Brain pericyte (primary cell): ENCODE measurements at regions not wholly inside any gene's neighbourhood (a gene's known extent, or its start where the extent isn't known, plus 50 kb on each side); places are given as distances from the start of the nearest gene placed in this dataset.
"Not testable (repeated sequence)": the region's sequence is repeated elsewhere in the genome, so short reads cannot be mapped to it uniquely, and the experiment has no call there.

Source experiments
- DNase-seq: peaks from one replicate; pipeline ENCODE4 v3.0.0-alpha.2; 2012; ENCODE audit warnings: low read depth, low spot score

GRCh38 chr11:29166306-29166705 lies 850.5 kb downstream of the KCNA4 start:
- DNase-seq: no peak

- DNase-seq: no peak
Observed at GRCh38 chr11:29163231-29163630, 853.6 kb downstream of the KCNA4 start.

DNA sequence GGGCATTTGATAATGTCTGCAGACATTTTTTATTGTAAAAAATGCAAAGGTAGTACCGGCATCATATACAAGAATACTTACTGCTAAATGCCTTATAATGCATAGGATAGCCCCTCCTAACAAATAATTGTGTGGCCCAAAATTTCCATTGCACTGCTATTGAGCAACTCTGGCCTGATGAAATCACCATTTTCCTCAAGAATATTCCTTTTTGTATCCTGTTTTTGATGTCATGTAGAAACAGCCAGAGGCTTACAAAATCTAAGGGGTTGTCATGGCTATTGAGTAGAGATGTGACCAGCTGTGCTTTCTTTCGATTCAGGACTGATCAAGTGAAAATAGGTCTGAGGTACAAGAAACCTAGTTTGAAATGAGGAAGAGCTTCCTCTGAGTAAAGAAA lies 854.3 kb downstream of the KCNA4 start:
- DNase-seq: no peak

DNA sequence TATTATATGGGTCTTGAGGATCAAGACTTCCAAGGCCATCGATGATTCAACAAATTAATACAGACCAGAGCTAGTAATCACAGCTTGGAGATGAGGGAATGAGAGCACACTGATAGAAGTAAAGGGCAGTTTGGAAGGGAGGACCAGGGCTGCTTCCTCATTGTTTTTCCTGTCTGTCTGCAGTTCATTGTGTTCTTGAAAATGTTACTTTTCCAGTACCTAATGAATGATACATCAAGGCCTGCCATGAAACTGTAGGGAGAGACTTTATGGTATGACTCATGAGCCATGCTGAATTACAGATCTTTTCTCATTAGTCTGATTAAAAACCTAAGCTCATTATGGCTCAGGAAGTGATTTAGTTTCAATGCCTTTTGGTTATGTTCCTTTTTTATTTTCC lies 855.6 kb downstream of the KCNA4 start:
- no peak for DNase-seq

DNA sequence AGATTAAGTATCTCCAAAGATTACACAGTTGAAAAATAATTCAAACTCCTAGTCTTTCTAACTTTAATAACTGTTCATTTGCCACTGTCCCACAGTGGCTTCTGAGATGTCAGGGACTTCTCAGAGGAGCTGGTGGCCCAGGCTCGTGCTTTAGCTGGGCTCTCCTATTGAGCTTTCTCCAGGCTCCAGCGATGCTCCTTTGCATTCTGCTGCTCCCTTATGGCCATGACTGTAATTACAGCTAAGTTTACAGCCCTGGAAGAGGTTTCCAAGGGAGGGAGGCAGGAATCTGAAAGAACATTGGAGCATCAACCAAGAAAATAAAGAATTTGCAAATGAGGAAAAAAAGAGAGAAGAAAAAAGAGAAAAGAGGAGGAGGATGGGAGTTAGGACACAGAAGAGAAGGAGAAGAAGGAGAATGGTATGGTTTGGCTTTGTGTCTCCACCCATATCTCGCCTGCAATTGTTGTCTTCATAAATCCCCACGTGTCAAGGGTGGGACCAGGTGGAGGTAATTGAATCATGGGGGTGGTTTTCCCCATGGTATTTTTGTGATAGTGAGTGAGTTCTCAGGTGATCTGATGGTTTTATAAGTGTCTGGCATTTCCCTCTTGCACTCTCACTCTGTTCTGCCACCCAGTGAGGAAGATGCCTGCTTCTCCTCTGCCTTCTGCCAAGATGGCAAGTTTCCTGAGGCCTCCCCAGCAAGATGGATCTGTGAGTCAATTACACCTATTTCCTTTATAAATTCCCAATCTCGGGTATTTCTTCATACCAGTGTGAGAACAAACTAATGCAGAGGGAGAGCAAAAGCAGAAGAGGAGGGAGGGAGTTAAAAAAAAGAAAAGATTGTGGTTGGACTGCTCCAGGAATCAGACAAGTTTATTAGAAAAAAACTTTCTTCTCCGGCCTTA lies 857.0 kb downstream of the KCNA4 start:
- peak; percentile 18 for DNase-seq

DNA sequence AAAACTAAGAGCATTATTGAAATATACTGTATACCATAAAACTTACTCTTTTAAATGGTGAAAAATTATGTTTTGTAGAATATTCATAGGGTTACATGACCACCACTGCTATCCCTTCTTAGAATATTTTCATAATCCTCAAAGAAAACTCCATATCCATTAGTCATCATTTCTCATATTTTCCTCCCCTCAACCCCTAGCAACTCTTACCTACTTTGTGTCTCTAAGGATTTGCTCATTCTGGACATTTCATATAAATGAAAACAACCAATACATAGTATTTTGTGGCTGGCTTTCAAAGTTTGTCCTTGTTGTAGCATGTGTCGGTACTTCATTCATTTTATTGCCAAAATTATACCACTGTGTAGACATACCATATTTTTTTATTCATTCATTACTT lies 863.8 kb downstream of the KCNA4 start:
- DNase-seq: peak; percentile 24

GRCh38 chr11:29142573-29142972 lies 874.3 kb downstream of the KCNA4 start:
- not testable (repeated sequence) for DNase-seq

GRCh38 chr11:29135504-29135903 lies 881.3 kb downstream of the KCNA4 start:
- DNase-seq: no peak

DNA sequence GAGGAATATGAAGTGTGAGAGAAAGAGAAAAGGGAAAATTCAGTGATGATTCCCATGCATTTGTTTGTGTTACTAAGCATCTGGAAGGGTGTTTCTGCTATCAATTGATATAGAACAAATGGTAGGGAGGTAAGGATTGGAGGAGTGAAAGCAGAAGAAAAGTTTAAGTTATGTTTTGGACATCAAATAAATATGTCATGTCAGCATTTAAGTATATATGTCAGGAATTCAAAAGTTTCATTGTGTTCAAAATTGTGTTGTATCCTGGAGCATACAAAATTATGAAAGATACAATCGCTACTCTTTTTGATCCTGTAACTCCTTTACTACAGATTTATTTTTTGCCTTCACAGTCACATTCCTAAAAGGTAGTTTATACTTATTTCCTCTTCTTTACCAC lies 885.8 kb downstream of the KCNA4 start:
- no peak for DNase-seq

DNA sequence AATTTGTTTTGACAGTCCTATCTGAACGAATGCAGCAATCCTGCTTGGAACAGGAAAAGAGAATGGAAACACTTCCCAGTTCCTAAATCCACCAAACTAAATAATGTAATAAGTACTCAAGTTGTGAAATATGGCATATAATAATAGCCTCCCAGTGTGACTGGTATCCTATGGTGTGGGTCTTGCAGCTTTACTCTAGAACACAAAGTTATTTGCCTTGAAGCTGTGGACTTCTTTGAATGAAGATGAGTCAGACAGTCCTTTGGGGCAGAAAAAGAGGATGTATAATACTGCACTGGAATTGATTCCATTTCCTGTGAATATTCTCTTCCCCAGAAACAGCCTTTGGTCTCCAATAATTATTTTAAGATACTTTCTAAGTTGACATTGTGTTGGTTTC lies 887.0 kb downstream of the KCNA4 start:
- peak; percentile 52 for DNase-seq

DNA sequence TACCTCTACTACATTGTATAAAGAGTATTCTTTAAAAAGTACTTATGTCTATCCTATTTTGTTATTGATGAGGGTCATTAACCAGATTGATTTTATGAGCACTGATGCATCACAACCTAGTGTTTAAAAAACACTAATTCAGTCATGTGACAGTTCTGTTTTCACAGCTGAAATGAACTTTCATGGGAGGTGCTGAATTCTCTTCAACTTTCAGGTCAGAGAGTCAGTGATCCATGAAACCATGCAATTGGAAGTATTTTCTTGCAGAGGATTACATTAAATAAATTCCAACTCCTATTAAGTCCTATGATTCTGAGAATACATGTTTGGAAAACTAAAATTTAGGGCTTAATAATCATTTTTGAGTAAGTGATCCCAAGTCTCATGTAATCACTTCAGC lies 889.4 kb downstream of the KCNA4 start:
- DNase-seq: no peak

DNA sequence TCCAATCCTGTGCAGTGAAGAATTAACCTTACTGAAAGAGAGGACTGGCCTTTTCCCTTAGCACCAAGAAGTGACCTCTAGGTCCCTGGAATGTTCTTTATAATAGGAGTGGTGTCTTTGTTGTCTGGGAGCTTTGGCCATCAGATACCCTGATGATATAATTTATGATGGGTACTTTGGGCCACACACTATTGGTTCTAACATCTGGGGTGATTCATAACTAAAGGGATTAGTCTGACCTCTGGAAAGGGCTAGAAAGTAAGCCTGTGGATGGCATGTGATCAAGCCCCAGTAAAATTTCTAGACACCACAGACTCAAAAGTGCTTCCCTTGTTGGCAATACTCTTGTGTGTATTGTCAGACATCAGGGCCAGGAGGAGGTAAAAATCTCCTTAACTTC lies 891.2 kb downstream of the KCNA4 start:
- no peak for DNase-seq

GRCh38 chr11:29124470-29124869 lies 892.4 kb downstream of the KCNA4 start:
- DNase-seq: no peak

- peak; percentile 51 for DNase-seq
Observed at GRCh38 chr11:29119707-29120618, 896.9 kb downstream of the KCNA4 start.

DNA sequence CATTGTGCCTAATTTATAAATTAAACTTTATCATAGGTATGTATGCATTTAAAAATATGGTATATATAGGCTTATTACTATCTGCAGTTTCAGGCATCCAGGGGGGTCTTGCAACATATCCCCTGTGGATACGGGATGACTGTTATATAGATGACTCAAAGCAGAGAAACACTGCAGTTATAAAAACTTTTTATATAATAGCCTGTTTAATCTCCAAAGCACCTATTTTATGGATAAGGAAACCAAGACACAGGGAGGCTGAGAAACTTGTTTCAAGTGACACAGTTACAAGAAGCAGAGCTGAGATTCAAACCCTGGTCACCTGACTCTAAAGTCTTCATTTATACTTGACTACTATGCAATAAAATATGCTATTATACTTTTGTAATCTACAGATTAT lies 897.7 kb downstream of the KCNA4 start:
- DNase-seq: no peak

DNA sequence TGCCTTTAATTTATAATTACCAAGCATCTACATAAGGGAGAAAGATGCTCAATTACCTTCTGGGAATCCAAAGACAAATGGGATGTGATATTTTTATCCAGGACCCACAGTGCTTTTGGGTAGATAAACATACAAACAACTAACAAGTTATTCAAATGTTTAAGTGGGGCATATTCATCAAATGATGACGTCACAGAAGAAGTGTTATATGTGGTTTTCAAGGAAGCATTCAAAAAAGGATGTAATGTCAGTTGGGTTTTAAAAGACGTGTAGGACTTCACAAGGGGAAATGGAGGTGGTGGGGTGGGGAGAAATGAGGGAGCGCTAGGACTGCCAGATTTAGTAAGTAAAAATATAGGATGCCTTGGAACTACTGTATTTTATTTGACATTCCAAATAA lies 915.9 kb downstream of the KCNA4 start:
- no peak for DNase-seq

DNA sequence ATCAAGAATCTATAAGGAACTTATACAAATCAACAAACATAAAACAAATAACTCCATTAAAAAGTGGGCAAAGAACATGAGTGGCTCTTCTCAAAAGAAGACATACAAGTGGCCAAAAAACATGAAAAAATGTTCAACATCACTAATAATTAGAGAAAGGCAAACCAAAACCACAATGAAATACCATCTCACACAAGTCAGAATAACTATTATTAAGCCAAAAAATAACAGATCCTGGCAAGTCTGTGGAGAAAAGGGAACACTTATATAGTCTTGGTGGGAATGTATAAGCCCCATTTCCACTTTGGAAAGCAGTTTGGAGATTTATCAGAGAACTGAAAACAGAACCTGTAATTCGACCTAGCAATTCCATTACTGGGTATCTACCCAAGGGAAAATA lies 921.0 kb downstream of the KCNA4 start:
- DNase-seq: no peak

- DNase-seq: no peak
Observed at GRCh38 chr11:29093416-29094120, 923.3 kb downstream of the KCNA4 start.

DNA sequence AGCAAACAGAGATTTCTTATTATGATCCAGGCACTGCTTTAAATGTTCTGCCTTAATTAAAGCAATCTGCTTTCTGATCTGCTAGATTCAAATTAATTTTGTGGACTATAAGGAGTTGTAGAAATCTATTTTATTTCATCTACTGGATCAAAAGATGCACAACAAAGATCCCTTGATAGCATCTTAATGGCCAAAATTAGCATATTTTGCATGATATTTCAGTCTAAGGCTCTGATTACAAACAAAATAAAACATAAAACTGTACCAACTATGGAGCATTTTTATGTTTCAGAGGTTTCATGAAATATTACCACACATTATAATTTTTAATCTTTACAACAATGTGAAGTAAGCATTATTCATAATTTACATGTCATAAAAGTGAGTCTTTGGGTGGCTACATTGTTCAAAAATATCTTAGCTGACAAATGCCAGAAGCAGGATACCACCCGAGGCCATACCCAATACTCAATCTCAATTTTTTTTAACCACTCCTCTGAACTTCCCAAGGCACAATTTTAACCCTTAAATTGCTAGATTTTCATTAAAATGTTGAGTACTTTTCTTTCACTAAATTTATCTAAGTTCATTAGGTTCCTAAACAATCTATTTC lies 929.5 kb downstream of the KCNA4 start:
- DNase-seq: no peak

GRCh38 chr11:29075726-29076125 lies 941.1 kb downstream of the KCNA4 start:
- no peak for DNase-seq

DNA sequence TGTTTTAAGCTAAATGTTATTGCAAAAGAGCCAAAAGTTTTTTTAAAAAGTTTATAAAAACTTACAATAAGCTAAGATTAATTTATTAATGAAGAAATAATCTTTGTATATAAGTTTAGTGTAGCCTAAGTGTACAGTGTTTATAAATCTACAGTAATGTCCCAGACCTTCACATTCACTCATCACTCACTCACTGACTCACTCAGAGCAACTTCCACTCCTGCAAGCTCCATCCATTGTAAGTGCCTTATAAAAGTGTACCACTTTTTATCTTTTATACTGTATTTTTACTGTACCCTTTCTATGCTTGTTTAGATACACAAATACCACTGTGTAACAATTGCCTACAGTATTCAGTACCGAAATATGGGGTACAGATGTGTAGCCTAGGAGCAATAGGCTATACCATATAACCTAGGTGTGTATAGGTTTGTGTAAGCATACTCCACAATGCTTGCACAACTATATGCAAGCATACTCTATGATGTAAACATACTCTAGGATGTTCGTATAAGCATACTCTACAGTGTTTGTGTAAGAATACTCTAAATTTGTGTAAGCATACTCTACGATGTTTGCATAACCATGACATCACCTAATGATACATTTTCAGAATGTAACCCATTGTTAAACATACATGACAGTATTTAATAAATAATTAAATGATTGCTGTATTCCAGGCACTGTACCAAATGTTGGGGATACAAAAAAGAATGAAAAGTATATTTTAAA lies 953.0 kb downstream of the KCNA4 start:
- DNase-seq: no peak
